Peyer's patch (tissue), 4 donors: ENCODE measurements at regions not wholly inside any gene's neighbourhood (a gene's known extent, or its start where the extent isn't known, plus 50 kb on each side); places are given as distances from the start of the nearest gene placed in this dataset.

Source experiments
- POLR2A ChIP-seq, 2 donors: fragments of 450-650 bp; IDR thresholded peaks; one replicate each; pipeline ENCODE4 v1.5.1; 2017; ENCODE audit warnings: antibody characterized with exemption in 2 of 2, mild to moderate bottlenecking in 2 of 2, moderate library complexity in 2 of 2
- TF ChIP-seq, protein P1 (sequence below), 6 experiments: fragments of 450-650 bp in 4 of 6; fragments of 200-600 bp in 2 of 6; sonication (generic) in 1 of 6; IDR thresholded peaks; one replicate each; pipeline ENCODE4 v1.5.1; 2017 to 2019; ENCODE audit warnings: antibody characterized with exemption in 6 of 6, mild to moderate bottlenecking in 3 of 6, moderate library complexity in 1 of 6

DNA sequence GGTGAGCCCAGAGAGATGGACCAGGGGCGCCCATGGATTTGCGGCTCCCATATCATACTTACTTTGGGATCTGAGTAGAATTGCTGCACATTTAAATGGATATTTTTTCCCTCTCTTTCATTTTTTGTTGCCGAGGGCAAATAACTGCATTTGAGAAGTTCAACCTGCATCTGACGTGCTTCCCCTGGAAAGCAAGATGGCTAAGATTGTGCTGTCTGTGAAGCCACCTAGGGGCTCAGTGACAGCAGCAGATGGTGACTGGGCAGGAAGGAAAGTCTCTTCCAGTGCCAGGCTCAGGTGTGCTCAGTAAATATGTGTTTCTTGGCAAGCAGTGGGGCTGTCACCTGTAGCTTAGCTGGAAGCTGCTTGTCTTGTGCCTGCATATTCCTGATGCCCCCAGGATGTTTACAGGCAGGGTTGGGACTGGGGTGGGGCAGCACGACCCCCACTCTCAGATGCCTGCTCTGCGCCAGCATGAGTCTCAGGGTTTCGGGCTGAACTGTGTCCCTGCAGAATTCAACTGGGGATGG lies 59.8 kb upstream of the ETV3 start:
- TF ChIP-seq, protein P1, sequence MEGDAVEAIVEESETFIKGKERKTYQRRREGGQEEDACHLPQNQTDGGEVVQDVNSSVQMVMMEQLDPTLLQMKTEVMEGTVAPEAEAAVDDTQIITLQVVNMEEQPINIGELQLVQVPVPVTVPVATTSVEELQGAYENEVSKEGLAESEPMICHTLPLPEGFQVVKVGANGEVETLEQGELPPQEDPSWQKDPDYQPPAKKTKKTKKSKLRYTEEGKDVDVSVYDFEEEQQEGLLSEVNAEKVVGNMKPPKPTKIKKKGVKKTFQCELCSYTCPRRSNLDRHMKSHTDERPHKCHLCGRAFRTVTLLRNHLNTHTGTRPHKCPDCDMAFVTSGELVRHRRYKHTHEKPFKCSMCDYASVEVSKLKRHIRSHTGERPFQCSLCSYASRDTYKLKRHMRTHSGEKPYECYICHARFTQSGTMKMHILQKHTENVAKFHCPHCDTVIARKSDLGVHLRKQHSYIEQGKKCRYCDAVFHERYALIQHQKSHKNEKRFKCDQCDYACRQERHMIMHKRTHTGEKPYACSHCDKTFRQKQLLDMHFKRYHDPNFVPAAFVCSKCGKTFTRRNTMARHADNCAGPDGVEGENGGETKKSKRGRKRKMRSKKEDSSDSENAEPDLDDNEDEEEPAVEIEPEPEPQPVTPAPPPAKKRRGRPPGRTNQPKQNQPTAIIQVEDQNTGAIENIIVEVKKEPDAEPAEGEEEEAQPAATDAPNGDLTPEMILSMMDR (IDR thresholded peaks at IDR 0.05) = no peak
- TF ChIP-seq POLR2A (IDR thresholded peaks at IDR 0.05) = no peak
